MM.1S (cell line): ENCODE measurements at regions not wholly inside any gene's neighbourhood (a gene's known extent, or its start where the extent isn't known, plus 50 kb on each side); places are given as distances from the start of the nearest gene placed in this dataset.

ENCODE experiments used
- DNase-seq: peaks from one replicate; pipeline ENCODE4 v3.0.0-alpha.2; 2015
- H2AFZ ChIP-seq: fragments of 300-600 bp; sonication (generic); 2 replicates; pipeline ENCODE4 v1.6.0; 2016; ENCODE audit warnings: antibody characterized with exemption, low read length
- H3F3A ChIP-seq: fragments of 300-600 bp; sonication (generic); 2 replicates; pipeline ENCODE4 v1.6.1; 2016; ENCODE audit warnings: mild to moderate bottlenecking, antibody characterized with exemption, low read length, moderate library complexity, mixed read lengths; ENCODE audit not compliant: insufficient read depth
- H3K27ac ChIP-seq: fragments of 300-600 bp; sonication (generic); 2 replicates; pipeline ENCODE4 v1.5.1; 2016; ENCODE audit warnings: mild to moderate bottlenecking, low read length
- H3K27me3 ChIP-seq: fragments of 300-600 bp; sonication (generic); replicated peaks from 2 replicates; pipeline ENCODE4 v1.6.0; 2016; ENCODE audit warnings: low read length; ENCODE audit not compliant: insufficient read depth
- H3K36me3 ChIP-seq: fragments of 300-600 bp; sonication (generic); replicated peaks from 2 replicates; pipeline ENCODE4 v1.6.1; 2016; ENCODE audit warnings: mild to moderate bottlenecking, low read length, mixed read lengths; ENCODE audit not compliant: insufficient read depth
- H3K4me1 ChIP-seq: fragments of 300-600 bp; sonication (generic); 2 replicates; pipeline ENCODE4 v1.6.1; 2016; ENCODE audit warnings: low read length, mixed read lengths
- H3K4me2 ChIP-seq: fragments of 300-600 bp; sonication (generic); 2 replicates; pipeline ENCODE4 v1.6.0; 2016; ENCODE audit warnings: low read depth, low read length
- H3K4me3 ChIP-seq: fragments of 300-600 bp; sonication (generic); 2 replicates; pipeline ENCODE4 v1.5.1; 2016; ENCODE audit warnings: low read length, mixed read lengths
- H3K79me2 ChIP-seq: fragments of 300-600 bp; sonication (generic); 2 replicates; pipeline ENCODE4 v1.6.1; 2016; ENCODE audit warnings: mixed run types, low read length, mixed read lengths
- H3K9ac ChIP-seq: fragments of 300-600 bp; sonication (generic); 2 replicates; pipeline ENCODE4 v1.6.1; 2016; ENCODE audit warnings: low read length, mixed read lengths
- H3K9me2 ChIP-seq: fragments of 300-600 bp; sonication (generic); replicated peaks from 2 replicates; pipeline ENCODE4 v1.6.1; 2016; ENCODE audit warnings: mild to moderate bottlenecking, low read length, mixed read lengths; ENCODE audit not compliant: insufficient read depth
- H3K9me3 ChIP-seq: fragments of 300-600 bp; sonication (generic); replicated peaks from 2 replicates; pipeline ENCODE4 v1.6.1; 2016; ENCODE audit warnings: mild to moderate bottlenecking, low read length, mixed read lengths; ENCODE audit not compliant: insufficient read depth
- H4K20me1 ChIP-seq: fragments of 300-600 bp; sonication (generic); 2 replicates; pipeline ENCODE4 v1.6.1; 2016; ENCODE audit warnings: mild to moderate bottlenecking, low read length, moderate library complexity, mixed read lengths; ENCODE audit not compliant: insufficient read depth
- CTCF ChIP-seq: fragments of 300-600 bp; sonication (generic); IDR thresholded peaks from 2 replicates; pipeline ENCODE4 v1.5.1; 2016; ENCODE audit warnings: antibody characterized with exemption, low read length, mixed read lengths
- EZH2 ChIP-seq: fragments of 300-600 bp; sonication (generic); optimal IDR thresholded peaks from 2 replicates; pipeline ENCODE3; 2017; ENCODE audit warnings: low read depth, mild to moderate bottlenecking, antibody characterized with exemption, low read length, mixed read lengths
- EZH2phosphoT487 ChIP-seq: fragments of 300-600 bp; sonication (generic); IDR thresholded peaks from 2 replicates; pipeline ENCODE4 v1.6.1; 2018; ENCODE audit warnings: antibody characterized with exemption, low read length

- no peaks in the 10 kb centered on the region for H3K9me2 ChIP-seq
- no peak overlapping the region for H3K27ac ChIP-seq
- H3K4me2 ChIP-seq: no peak overlapping the region
- H3K79me2 ChIP-seq: no peaks in the 10 kb centered on the region
- no peak for TF ChIP-seq EZH2phosphoT487
- no peak for TF ChIP-seq CTCF
- no peak for TF ChIP-seq EZH2
- no peak overlapping the region for H3K9ac ChIP-seq
- no peaks in the 10 kb centered on the region for H3K4me1 ChIP-seq
- H3K27me3 ChIP-seq: no peaks in the 10 kb centered on the region
- no peaks in the 10 kb centered on the region for H3F3A ChIP-seq
- no peaks in the 10 kb centered on the region for H3K9me3 ChIP-seq
- no peak overlapping the region for H3K4me3 ChIP-seq
- H4K20me1 ChIP-seq: no peaks in the 10 kb centered on the region
- no peaks in the 10 kb centered on the region for H3K36me3 ChIP-seq
- no peak overlapping the region for H2AFZ ChIP-seq
- no peak for DNase-seq
Measured at GRCh38 chr11:134749040-134749839, 337.2 kb upstream of the B3GAT1 start.

- no peak overlapping the region for H3K27ac ChIP-seq
- H3F3A ChIP-seq: no peaks in the 10 kb centered on the region
Measured at GRCh38 chr11:134746609-134747008, 334.6 kb upstream of the B3GAT1 start.

GRCh38 chr11:134745456-134745855 is 333.4 kb upstream of the B3GAT1 start:
- no peak overlapping the region for H3K27ac ChIP-seq
- H3K9me2 ChIP-seq: no peaks in the 10 kb centered on the region
- no peaks in the 10 kb centered on the region for H3K9me3 ChIP-seq
- no peaks in the 10 kb centered on the region for H3K4me1 ChIP-seq
- H3K27me3 ChIP-seq: no peaks in the 10 kb centered on the region
- no peak overlapping the region for H2AFZ ChIP-seq
- no peak overlapping the region for H3K4me2 ChIP-seq
- DNase-seq: no peak
- H3K9ac ChIP-seq: no peak overlapping the region
- no peaks in the 10 kb centered on the region for H3K36me3 ChIP-seq
- H3F3A ChIP-seq: no peaks in the 10 kb centered on the region
- TF ChIP-seq EZH2phosphoT487: no peak
- no peak for TF ChIP-seq EZH2
- no peak for TF ChIP-seq CTCF
- H4K20me1 ChIP-seq: no peaks in the 10 kb centered on the region
- H3K4me3 ChIP-seq: no peak overlapping the region
- H3K79me2 ChIP-seq: no peaks in the 10 kb centered on the region

More at GRCh38 chr11:134746609-134747008, 334.6 kb upstream of the B3GAT1 start:
- Histone ChIP-seq H3K27me3 (no peaks in the 10 kb centered on the region), H4K20me1 (no peaks in the 10 kb centered on the region), H3K9me3 (no peaks in the 10 kb centered on the region), H3K4me3 (no peak overlapping the region), H3K4me1 (no peaks in the 10 kb centered on the region), H3K9ac (no peak overlapping the region), H3K79me2 (no peaks in the 10 kb centered on the region), H3K4me2 (no peak overlapping the region), H3K9me2 (no peaks in the 10 kb centered on the region), H2AFZ (no peak overlapping the region), H3K36me3 (no peaks in the 10 kb centered on the region)
- TF ChIP-seq EZH2phosphoT487: no peak
- no peak for TF ChIP-seq EZH2
- no peak for TF ChIP-seq CTCF
- DNase-seq: no peak
